ENCODE measurements at regions not wholly inside any gene's neighbourhood (a gene's known extent, or its start where the extent isn't known, plus 50 kb on each side); places are given as distances from the start of the nearest gene placed in this dataset.
A peak's percentile ranks its signal among the peaks of the same experiment; 100 is the strongest.

DNA sequence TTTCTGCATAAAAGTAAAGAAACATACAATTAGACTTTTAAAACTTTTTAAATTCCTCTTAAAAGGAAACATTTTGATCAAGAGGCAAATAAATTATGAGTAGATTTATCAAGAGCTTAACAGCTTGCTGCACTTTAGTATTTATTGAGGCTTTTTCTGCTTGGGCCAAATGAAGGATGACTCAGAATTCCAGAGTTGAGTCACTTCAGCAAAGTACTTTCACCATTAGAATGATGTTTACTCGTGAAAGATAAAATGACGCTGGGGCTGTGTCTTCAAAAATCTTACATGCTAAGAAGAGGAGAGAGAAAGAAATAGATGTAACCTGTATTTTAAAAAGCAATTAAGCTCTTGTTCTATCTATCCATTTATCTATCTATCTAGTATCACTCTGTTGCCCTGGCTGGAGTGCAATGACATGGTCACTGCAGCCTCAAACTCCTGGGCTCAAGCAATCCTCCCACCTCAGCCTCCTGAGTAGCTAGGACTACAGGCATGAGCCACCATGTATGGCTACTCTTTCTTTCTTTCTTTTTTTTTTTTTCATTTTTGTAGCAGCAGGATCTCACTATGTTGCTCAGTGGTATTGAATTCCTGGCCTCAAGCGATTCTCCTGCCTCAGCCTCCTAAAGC is 75.3 kb upstream of the RIOK3 start:
- Histone ChIP-seq H3K4me1 (replicated peaks in 1 of 2; ENCODE audit: control insufficient read depth in 2 of 2, insufficient read depth in 2 of 2, low read length in 2 of 2) (peaks cover 6 to 17% of the 10 kb centered on the region in 2 experiments; a peak in 3 of 5 replicates), H3K79me2 (ENCODE audit: control insufficient read depth, insufficient read depth, low read length) (no peaks in the 10 kb centered on the region), H3K9ac (ENCODE audit: insufficient read depth in 1 of 2, low read depth in 2 of 2, low read length in 2 of 2) (no peak overlapping the region), H3K27me3 (ENCODE audit: control insufficient read depth in 2 of 2, insufficient read depth in 2 of 2, low read length in 2 of 2) (no peaks in the 10 kb centered on the region; a peak in 1 of 5 replicates), H3K27ac (ENCODE audit: extremely low read depth, low read depth, low read length) (no peak overlapping the region), H2AFZ (ENCODE audit: low read depth, low read length) (no peak overlapping the region), H3K9me3 (replicated peaks; ENCODE audit: control insufficient read depth, insufficient read depth, low read depth, low read length) (no peaks in the 10 kb centered on the region), H3K4me2 (ENCODE audit: insufficient read depth, low read length) (no peak overlapping the region), H4K20me1 (replicated peaks; ENCODE audit: control insufficient read depth, insufficient read depth, low read length) (no peaks in the 10 kb centered on the region), H3K9me1 (ENCODE audit: control insufficient read depth, insufficient read depth, low read length) (no peaks in the 10 kb centered on the region), H3K36me3 (ENCODE audit: control insufficient read depth, insufficient read depth, low read length) (peaks cover 8% of the 10 kb centered on the region; the same call in 2 of the 3 replicates), H3K4me3 (no peak overlapping the region)
- FAIRE-seq (no peak), DNase-seq (ENCODE audit: extremely low read depth in 1 of 4, low spot score in 3 of 4) (peak in 1 of 4 experiments; percentile 25), ATAC-seq (no peak)
- in situ Hi-C loops (cut with MboI) (no loop called here), intact Hi-C loops (cut with micrococcal nuclease) (loop anchor here (2.0 to 10.0 kb wide), 2 partner anchors 141 to 243 kb away; partner anchors contain the start of gene CABLES1)
- CTCF ChIA-PET (ENCODE audit: low intra/inter-chr PET ratio), result interaction anchor here (0.6 to 2.7 kb wide), 2 partner anchors 247 to 403 kb away, joined by 3 to 17 read pairs; no protein-coding TSS in a partner anchor
- POLR2A ChIA-PET, result no interaction called here
- BruUV-seq (replicated peaks), result no TSS peak
- WGBS (ENCODE audit: insufficient coverage, low coverage, missing lambda C conversion rate), result 46% methylated on average over 3 of the region's 3 CpGs
- no peak for TF ChIP-seq CHCHD3 (CRISPR knock-in tag; IDR thresholded peaks at IDR 0.05)
- peak; percentile 66; the same call in 1 of the 2 replicates for TF ChIP-seq JUN (IDR thresholded peaks at IDR 0.05; ENCODE audit: borderline replicate concordance, low read depth, low read length)
- no peak for TF ChIP-seq JUN (CRISPR knock-in tag; IDR thresholded peaks at IDR 0.05; ENCODE audit: borderline replicate concordance)
- TF ChIP-seq ATF3 (IDR thresholded peaks at IDR 0.05), result peak; percentile 87
- TF ChIP-seq ATF3 (CRISPR knock-in tag; conservative IDR thresholded peaks at IDR 0.05), result no peak
- peak; percentile 51; the same call in 1 of the 2 replicates for TF ChIP-seq SMARCE1 (IDR thresholded peaks at IDR 0.05)
- TF ChIP-seq FOSL1 (tag; conservative IDR thresholded peaks at IDR 0.05), result peak; percentile 96
- peak; percentile 60; the same call in 1 of the 2 replicates for TF ChIP-seq SMARCA4 (IDR thresholded peaks at IDR 0.05)
- TF ChIP-seq MEF2A (IDR thresholded peaks at IDR 0.05; ENCODE audit: control insufficient read depth, low read depth, low read length), result no peak
- no peak for TF ChIP-seq ZFP91 (CRISPR knock-in tag; IDR thresholded peaks at IDR 0.05)
- no peak for TF ChIP-seq KDM2B (CRISPR knock-in tag; IDR thresholded peaks at IDR 0.05)
- peak; percentile 59; the same call in 1 of the 2 replicates for TF ChIP-seq ARID1B (IDR thresholded peaks at IDR 0.05)
- TF ChIP-seq HNRNPLL (IDR thresholded peaks at IDR 0.05; ENCODE audit: low read depth, low read length, poor library complexity, severe bottlenecking), result no peak
- TF ChIP-seq ZFP30 (CRISPR knock-in tag; IDR thresholded peaks at IDR 0.05; ENCODE audit: borderline replicate concordance), result no peak
- no peak for TF ChIP-seq NFE2L1 (tag; IDR thresholded peaks at IDR 0.05; ENCODE audit: borderline replicate concordance, low read depth)
- no peak for TF ChIP-seq GTF3C2 (IDR thresholded peaks at IDR 0.05; ENCODE audit: borderline replicate concordance, extremely low read depth, insufficient read length)
- TF ChIP-seq RBM15 (IDR thresholded peaks at IDR 0.05; ENCODE audit: insufficient read depth, low read length), result no peak
- no peak for TF ChIP-seq ZNF436 (CRISPR knock-in tag; IDR thresholded peaks at IDR 0.05)

Data from K562 (cell line).